HG03175 (cell line): ENCODE measurements at regions not wholly inside any gene's neighbourhood (a gene's known extent, or its start where the extent isn't known, plus 50 kb on each side); places are given as distances from the start of the nearest gene placed in this dataset.

ENCODE experiments used
- ATAC-seq: cut with Tn5 transposase; IDR thresholded peaks from one replicate; pipeline ENCODE4 v1.9.1; 2021; ENCODE audit warnings: mild to moderate bottlenecking, moderate library complexity; ENCODE audit not compliant: unreplicated experiment

- no peak for ATAC-seq
Measured at GRCh38 chr7:24510759-24511158, 62.5 kb upstream of the PALS2 start.

DNA sequence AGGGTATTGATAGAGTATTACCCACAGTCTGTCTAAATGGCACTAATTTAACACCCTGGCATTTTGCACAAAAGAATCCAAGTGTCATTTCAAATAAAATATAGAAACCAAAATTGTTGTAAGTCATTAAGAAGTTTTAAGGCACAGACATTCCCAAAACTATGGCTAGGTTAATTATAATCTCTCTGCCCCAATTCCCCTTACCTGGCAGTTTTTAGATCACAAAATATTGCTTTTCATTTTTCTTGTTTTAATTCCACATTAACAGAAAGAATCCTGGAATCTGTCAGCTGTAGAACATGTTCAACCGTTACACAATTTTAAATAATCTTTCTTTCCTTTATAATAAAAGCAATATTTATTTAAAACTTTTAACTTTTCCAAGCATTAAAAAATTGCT is 56.1 kb upstream of the PALS2 start:
- no peak for ATAC-seq

DNA sequence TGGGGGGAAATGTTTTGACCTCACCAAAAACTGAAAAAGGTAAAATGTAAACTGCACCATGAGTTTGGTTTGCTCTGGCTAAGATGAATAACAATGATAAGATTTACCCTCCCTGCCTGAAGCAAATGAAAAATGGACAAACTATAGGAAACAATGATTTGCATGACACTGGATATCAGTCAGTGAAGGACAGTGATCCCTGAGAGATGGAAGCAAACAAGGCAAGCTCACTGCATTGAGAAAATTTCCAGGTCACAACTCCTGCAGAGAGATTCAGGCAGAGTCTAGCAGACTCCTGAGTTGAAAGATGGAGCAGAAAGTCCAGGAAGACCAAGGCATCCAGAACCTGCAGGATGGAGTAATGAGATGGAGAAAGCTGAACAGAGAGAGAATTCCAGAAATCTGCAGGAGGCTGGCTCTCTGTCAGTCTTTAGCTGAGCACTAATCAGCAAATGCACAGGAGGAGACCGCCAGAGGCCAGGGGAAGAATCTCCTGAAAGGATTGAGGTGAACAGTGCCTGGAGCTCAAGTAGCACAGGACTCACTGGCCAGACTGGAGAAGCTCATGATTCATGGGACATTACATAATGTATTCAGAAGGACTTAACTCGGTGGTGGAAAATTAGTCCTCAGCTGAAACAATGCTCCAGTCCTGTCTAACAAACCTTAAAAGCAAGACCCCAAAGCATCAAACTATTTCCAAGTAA is 51.2 kb upstream of the PALS2 start:
- no peak for ATAC-seq
